HG03442 (cell line): ENCODE measurements at regions not wholly inside any gene's neighbourhood (a gene's known extent, or its start where the extent isn't known, plus 50 kb on each side); places are given as distances from the start of the nearest gene placed in this dataset.
"Not testable (repeated sequence)": the region's sequence is repeated elsewhere in the genome, so short reads cannot be mapped to it uniquely, and the experiment has no call there.

Experiments used
- ATAC-seq: cut with Tn5 transposase; IDR thresholded peaks from one replicate; pipeline ENCODE4 v1.9.1; 2021; ENCODE audit warnings: mild to moderate bottlenecking, moderate library complexity; ENCODE audit not compliant: unreplicated experiment

GRCh38 chr14:23750357-23750756, 114.2 kb downstream of the DHRS2 start:
- ATAC-seq: no peak

- ATAC-seq: no peak
These were observed 115.5 kb downstream of the DHRS2 start for GRCh38 chr14:23751616-23752015.

GRCh38 chr14:23763394-23763793, 127.2 kb downstream of the DHRS2 start:
- no peak for ATAC-seq

GRCh38 chr14:23766737-23767401, 130.7 kb downstream of the DHRS2 start:
- ATAC-seq: no peak

GRCh38 chr14:23769221-23769728, 133.1 kb downstream of the DHRS2 start:
- ATAC-seq: not testable (repeated sequence)

GRCh38 chr14:23773981-23774380, 137.8 kb downstream of the DHRS2 start:
- ATAC-seq: no peak

GRCh38 chr14:23776296-23776695, 140.1 kb downstream of the DHRS2 start:
- no peak for ATAC-seq

GRCh38 chr14:23785208-23785607, 149.0 kb downstream of the DHRS2 start:
- no peak for ATAC-seq

GRCh38 chr14:23787436-23787835, 151.3 kb downstream of the DHRS2 start:
- ATAC-seq: no peak

- ATAC-seq: no peak
These were observed 153.5 kb downstream of the DHRS2 start for GRCh38 chr14:23789696-23790095.

GRCh38 chr14:23793532-23793931, 157.4 kb downstream of the DHRS2 start:
- ATAC-seq: no peak

GRCh38 chr14:23800811-23801210, 152.8 kb upstream of the DHRS4 start:
- ATAC-seq: no peak

GRCh38 chr14:23801766-23802165, 151.8 kb upstream of the DHRS4 start:
- no peak for ATAC-seq

GRCh38 chr14:23804817-23805216, 148.8 kb upstream of the DHRS4 start:
- ATAC-seq: no peak

GRCh38 chr14:23805761-23806160, 147.8 kb upstream of the DHRS4 start:
- no peak for ATAC-seq

GRCh38 chr14:23814527-23815256, 138.9 kb upstream of the DHRS4 start:
- no peak for ATAC-seq

GRCh38 chr14:23816371-23816770, 137.2 kb upstream of the DHRS4 start:
- no peak for ATAC-seq

GRCh38 chr14:23817164-23817767, 136.3 kb upstream of the DHRS4 start:
- ATAC-seq: no peak

- ATAC-seq: no peak
These were observed 126.3 kb upstream of the DHRS4 start for GRCh38 chr14:23827100-23827892.

GRCh38 chr14:23828001-23828400, 125.6 kb upstream of the DHRS4 start:
- no peak for ATAC-seq

- ATAC-seq: no peak
These were observed 125.0 kb upstream of the DHRS4 start for GRCh38 chr14:23828616-23829015.
